ELF-1 (cell line): ENCODE measurements at regions not wholly inside any gene's neighbourhood (a gene's known extent, or its start where the extent isn't known, plus 50 kb on each side); places are given as distances from the start of the nearest gene placed in this dataset.
A peak's percentile ranks its signal among the peaks of the same experiment; 100 is the strongest.

Experiments used
- DNase-seq: peaks from one replicate; pipeline ENCODE4 v3.0.0-alpha.2; 2016; ENCODE audit warnings: low read depth, low spot score

DNA sequence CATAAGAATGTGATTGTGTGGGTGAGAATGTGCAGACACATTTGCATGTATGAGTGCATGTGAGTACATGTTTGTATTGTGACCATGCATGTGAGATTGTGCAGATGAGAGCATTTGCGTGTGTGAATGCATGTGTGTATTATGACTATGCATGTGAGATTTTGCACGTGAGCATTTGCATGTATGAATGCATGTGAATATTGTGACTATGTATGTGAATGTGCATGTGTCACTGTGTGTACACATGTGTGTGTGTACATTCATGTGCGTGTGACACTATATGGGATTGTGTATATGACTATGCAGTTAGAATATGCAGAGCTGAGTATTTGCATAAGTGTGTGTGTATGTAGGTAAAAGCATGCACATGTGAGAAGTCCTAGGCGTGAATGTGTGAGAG, 381.3 kb upstream of the MAF start:
- no peak for DNase-seq

- DNase-seq: no peak
Observed at GRCh38 chr16:79980650-79981521, 380.3 kb upstream of the MAF start.

GRCh38 chr16:79977940-79978836, 377.7 kb upstream of the MAF start:
- DNase-seq: no peak

GRCh38 chr16:79973320-79973719, 372.8 kb upstream of the MAF start:
- DNase-seq: no peak

GRCh38 chr16:79972053-79972704, 371.6 kb upstream of the MAF start:
- no peak for DNase-seq

DNA sequence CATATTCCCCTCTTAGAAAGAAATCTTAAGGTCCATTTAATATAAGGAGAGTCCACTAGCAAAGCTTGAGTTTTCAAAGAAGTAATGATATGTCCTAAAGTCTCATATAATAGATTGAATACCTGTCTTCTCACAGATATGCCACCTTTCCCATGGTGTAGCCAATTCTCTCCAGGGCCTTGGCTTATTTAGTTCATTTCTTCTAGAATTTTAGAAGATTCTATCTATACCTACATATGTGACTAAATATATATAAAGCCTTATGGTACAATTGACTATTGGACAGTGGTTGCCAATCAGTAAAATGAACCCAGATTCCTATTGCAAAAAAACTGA, 370.7 kb upstream of the MAF start:
- no peak for DNase-seq

DNA sequence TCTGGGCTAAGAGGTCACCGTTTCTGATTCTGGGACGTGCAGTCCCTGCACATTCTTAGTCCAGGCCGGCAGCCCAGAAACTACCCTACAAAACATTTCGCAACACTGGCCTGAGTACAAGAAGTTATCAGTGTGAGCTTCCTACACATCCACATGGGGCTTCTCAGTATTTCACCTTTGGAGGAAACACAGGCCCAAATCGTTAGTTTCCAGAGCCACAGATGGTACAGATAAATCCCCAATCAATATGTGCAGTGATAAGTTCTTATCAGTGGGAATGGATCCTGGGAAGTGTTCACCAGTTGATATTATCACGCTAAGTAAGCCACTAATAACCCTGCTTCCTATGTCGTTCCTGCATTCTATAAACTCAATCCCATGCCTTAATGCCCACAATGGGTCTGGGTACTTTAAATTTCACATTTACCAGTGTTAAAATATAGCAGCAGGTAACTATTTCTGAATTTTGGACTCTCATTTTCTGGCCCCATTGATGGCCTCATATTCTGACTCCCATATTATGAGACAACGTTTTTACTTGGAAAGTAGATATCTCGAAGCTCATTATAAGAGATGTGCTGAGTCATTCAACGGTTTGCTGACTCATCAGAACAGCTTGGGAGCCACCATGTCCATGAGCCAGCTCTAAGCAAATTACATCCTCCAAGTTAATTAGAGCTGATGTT, 370.2 kb upstream of the MAF start:
- peak; percentile 23 for DNase-seq

GRCh38 chr16:79970087-79970486, 369.6 kb upstream of the MAF start:
- DNase-seq: no peak

DNA sequence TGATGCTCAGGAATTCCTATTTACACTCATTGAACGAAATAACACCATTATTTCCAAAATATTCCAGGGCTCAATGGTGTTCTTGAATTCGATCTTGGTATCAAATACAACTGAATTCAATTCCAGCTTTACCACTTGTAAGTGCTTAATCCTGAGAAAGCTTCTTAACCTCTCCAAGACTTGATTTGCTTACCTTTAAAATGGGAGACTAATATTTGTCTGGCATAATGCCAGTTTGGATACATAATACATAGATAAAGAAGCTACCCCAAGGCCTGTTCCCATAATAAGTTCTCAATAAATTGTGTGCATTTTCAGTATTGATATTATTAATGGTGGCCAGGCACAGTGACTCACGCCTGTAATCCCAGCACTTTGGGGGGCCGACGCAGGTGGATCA, 368.9 kb upstream of the MAF start:
- DNase-seq: no peak

GRCh38 chr16:79966226-79966625, 365.7 kb upstream of the MAF start:
- no peak for DNase-seq

DNA sequence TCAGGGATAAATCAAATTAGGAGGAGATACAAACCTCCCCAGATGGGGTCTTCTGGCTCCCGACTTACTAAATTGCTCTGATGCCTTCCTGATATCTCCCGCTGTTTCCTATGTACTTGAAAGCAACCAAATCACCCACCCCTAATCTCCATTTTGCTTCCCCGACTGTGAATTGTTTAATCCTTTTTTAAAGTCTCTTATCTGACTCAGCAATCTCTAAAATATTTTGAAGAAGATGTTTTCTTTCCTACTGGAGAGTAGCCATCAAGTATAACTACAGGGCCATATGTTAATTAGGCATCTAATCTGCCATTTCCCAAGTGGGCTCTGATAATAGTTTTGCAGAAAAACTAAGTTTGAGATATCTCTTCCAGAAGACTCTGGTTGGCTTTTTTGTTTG, 365.2 kb upstream of the MAF start:
- no peak for DNase-seq

- DNase-seq: no peak
Observed at GRCh38 chr16:79964104-79964503, 363.6 kb upstream of the MAF start.

DNA sequence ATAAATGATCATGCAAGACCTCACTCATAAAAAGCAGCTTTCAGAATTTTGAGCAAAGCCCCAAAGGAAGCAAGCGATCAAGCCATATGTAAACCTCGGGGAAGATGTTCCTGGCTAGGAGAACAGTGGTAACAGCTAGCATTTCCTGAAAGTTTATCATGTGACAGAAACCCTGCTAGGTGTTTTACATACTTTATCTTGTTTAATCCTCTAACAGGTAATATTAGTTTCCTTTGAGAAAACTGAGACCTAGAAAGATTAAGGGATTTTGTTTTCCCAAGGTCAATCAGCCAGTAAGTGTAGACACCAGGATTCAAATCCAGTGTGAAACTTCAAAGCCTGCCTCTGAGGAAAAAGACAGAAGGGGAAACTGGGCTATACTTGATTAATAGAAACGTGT, 362.4 kb upstream of the MAF start:
- no peak for DNase-seq

DNA sequence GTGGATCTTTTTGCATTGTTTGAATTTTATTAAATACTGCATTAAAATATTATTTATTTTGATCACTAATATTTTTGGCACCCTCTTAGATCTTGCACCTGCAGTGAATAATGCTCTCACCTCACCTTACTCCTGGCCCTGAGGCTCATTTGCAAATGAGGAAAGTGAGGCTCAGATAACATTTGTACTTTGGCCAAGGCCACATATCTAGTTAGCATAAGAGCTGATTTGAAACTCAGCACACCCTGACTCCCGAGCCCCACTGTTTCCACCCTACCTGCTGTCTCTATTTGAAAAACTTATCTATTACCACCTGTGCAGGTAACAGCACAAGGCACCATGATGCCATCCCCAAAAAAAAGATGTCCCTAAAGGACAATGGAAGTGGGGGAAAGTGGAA, 358.7 kb upstream of the MAF start:
- DNase-seq: no peak

- no peak for DNase-seq
Observed at GRCh38 chr16:79954921-79955705, 354.6 kb upstream of the MAF start.

- DNase-seq: no peak
Observed at GRCh38 chr16:79950932-79951719, 350.6 kb upstream of the MAF start.

- DNase-seq: no peak
Observed at GRCh38 chr16:79949417-79949816, 348.9 kb upstream of the MAF start.

DNA sequence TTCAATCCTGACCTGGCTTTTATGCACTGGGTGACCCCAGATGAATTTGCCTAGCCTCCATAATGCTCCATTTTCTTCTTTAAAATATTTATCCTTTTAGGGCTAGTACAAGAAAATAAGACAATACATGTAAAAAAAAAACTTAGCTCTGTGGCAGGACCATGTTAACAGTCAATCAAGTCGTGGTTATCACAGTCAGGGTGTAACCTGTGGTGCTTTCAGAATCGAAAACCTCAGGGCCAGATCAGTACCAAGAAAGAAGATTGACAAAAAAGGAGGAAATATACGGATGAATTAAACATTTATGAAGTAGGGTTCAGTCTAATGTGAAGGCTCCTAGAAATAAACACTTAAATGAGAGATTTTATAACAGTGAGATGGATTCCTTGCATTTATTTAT, 347.2 kb upstream of the MAF start:
- no peak for DNase-seq

GRCh38 chr16:79946252-79946651, 345.7 kb upstream of the MAF start:
- DNase-seq: no peak

- DNase-seq: no peak
Observed at GRCh38 chr16:79943736-79944135, 343.2 kb upstream of the MAF start.
